ENCODE measurements at regions not wholly inside any gene's neighbourhood (a gene's known extent, or its start where the extent isn't known, plus 50 kb on each side); places are given as distances from the start of the nearest gene placed in this dataset.
A peak's percentile ranks its signal among the peaks of the same experiment; 100 is the strongest.

DNA sequence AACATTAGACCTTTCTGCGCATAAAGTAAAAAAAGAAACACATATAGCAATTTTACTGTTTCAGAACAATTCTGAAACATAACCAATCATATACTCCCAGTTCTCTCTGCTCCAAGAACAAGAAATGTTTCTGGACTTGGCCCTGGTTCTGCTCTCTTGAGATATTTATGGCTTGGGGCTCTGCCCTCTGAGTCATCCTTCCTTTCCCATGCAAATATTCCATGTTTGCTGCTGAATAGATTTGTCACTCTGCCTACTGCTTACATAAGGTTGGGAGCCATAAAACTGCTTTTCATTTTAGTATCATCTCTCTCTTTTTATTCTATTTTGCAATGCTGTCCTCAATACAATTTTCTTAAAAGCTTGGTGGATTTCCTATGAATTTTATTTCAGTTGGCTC lies 499.6 kb upstream of the ACVR2A start:
- H3K36me3 ChIP-seq (ENCODE audit: control insufficient read depth in 3 of 3, insufficient read depth in 2 of 3, low read depth in 1 of 3, low read length in 3 of 3), result no peaks in the 10 kb centered on the region
- H3K4me1 ChIP-seq (ENCODE audit: control insufficient read depth in 3 of 3, insufficient read depth in 2 of 3, low read depth in 1 of 3, low read length in 2 of 3), result no peaks in the 10 kb centered on the region
- 95 to 100% (median 97%) methylated on average over 1 of the region's 1 CpG for WGBS, 3 donors
- no peak overlapping the region for H3K4me3 ChIP-seq (ENCODE audit: low read depth in 1 of 3, low read length in 3 of 3)
- DNase-seq (peak in 1 of 2 donors; percentile 86), FAIRE-seq (no peak)
- no peaks in the 10 kb centered on the region for H3K27me3 ChIP-seq (ENCODE audit: control insufficient read depth in 3 of 3, insufficient read depth in 3 of 3, low read length in 3 of 3)
- peaks cover 0 to 14% of the 10 kb centered on the region in 2 donors for H3K9me3 ChIP-seq (ENCODE audit: control insufficient read depth in 2 of 2, insufficient read depth in 1 of 2, low read depth in 1 of 2, low read length in 1 of 2)
- H3K27ac ChIP-seq (ENCODE audit: low read depth in 1 of 3, low read length in 2 of 3), result no peak overlapping the region

DNA sequence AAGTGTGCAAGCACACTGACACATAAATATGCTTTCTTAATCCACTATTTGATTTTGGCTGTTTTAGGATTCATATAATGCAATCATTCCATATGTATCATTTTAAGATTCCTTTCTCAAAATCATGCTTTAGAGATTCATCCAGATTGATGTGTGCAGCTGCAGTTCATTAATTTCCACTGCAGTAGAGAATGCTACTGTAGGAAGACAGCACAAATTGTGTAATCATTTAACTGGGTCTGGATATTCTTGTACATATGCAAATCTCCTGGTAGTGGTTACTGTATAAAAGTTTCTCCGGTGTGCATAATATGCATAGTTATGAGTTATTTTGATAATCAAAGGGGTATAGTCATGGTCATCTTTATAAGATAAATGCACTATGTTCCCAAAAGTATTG lies 502.5 kb upstream of the ACVR2A start:
- Histone ChIP-seq H3K4me3 (ENCODE audit: low read depth in 1 of 3, low read length in 3 of 3) (no peak overlapping the region), H3K4me1 (ENCODE audit: control insufficient read depth in 3 of 3, insufficient read depth in 2 of 3, low read depth in 1 of 3, low read length in 2 of 3) (no peaks in the 10 kb centered on the region), H3K27ac (ENCODE audit: low read depth in 1 of 3, low read length in 2 of 3) (no peak overlapping the region), H3K36me3 (ENCODE audit: control insufficient read depth in 3 of 3, insufficient read depth in 2 of 3, low read depth in 1 of 3, low read length in 3 of 3) (no peaks in the 10 kb centered on the region), H3K9me3 (ENCODE audit: control insufficient read depth in 2 of 2, insufficient read depth in 1 of 2, low read depth in 1 of 2, low read length in 1 of 2) (peaks cover 0 to 14% of the 10 kb centered on the region in 2 donors), H3K27me3 (ENCODE audit: control insufficient read depth in 3 of 3, insufficient read depth in 3 of 3, low read length in 3 of 3) (no peaks in the 10 kb centered on the region)
- FAIRE-seq, result no peak
- no peak for DNase-seq
- WGBS, 3 donors, result 90 to 93% (median 91%) methylated on average over 1 of the region's 1 CpG

DNA sequence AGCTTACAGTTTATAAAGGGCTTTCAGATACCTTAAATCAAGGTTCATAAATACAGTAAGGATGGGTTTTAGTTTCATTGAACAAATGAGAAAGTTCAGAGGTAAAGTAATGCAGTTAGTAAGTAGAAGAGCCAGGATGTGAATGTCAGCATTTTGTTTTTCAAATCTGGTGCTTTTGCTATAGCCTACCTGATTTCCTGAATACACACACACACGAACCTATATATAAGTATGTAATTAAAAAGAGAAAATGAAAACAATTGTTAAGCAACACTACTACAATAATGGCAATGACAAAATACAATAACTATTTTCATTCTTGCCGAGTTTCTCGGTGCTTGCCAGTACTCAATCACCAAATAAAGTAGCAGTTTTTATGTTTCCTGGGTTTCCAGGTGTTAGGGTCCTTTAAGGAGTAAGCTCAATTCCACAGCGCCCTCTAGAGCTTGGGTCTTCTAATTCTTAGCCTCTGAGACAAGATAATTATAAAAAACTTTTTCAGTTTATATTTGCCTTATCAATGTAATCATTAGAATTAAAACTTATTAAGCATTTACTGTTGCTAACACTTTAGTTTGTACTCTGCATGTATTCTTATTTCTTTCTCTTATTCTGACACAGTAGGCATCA lies 512.9 kb upstream of the ACVR2A start:
- Histone ChIP-seq H3K4me3 (ENCODE audit: low read depth in 1 of 3, low read length in 3 of 3) (no peak overlapping the region), H3K27me3 (ENCODE audit: control insufficient read depth in 3 of 3, insufficient read depth in 3 of 3, low read length in 3 of 3) (no peaks in the 10 kb centered on the region), H3K9me3 (ENCODE audit: control insufficient read depth in 2 of 2, insufficient read depth in 1 of 2, low read depth in 1 of 2, low read length in 1 of 2) (no peaks in the 10 kb centered on the region), H3K4me1 (ENCODE audit: control insufficient read depth in 3 of 3, insufficient read depth in 2 of 3, low read depth in 1 of 3, low read length in 2 of 3) (no peaks in the 10 kb centered on the region), H3K36me3 (ENCODE audit: control insufficient read depth in 3 of 3, insufficient read depth in 2 of 3, low read depth in 1 of 3, low read length in 3 of 3) (no peaks in the 10 kb centered on the region), H3K27ac (ENCODE audit: low read depth in 1 of 3, low read length in 2 of 3) (no peak overlapping the region)
- DNase-seq, result peak; percentile 24 to 46
- 23 to 35% (median 33%) methylated on average over 4 of the region's 4 CpGs for WGBS, 3 donors
- FAIRE-seq, result no peak

DNA sequence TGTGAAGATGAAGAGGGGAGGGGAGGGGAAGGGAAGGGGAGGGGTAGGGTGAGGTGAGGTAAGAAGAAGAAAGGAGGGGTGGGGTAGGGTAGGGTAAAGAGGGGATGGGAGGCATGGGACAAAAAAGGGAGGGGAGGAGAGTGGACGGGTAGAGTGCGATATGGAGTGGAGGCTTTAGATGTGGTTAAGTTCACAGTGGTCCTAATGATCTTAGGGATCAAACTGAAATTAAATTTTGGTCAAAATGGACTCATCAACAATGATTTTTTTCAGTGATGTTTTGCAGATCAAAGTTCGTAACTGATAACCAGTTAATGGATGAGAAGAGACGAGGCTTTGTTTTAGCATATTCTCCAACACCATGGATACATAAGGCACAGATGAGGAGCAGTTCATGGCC lies 513.9 kb upstream of the ACVR2A start:
- Histone ChIP-seq H3K27me3 (ENCODE audit: control insufficient read depth in 3 of 3, insufficient read depth in 3 of 3, low read length in 3 of 3) (no peaks in the 10 kb centered on the region), H3K4me3 (ENCODE audit: low read depth in 1 of 3, low read length in 3 of 3) (no peak overlapping the region), H3K9me3 (ENCODE audit: control insufficient read depth in 2 of 2, insufficient read depth in 1 of 2, low read depth in 1 of 2, low read length in 1 of 2) (no peaks in the 10 kb centered on the region), H3K27ac (ENCODE audit: low read depth in 1 of 3, low read length in 2 of 3) (no peak overlapping the region), H3K4me1 (ENCODE audit: control insufficient read depth in 3 of 3, insufficient read depth in 2 of 3, low read depth in 1 of 3, low read length in 2 of 3) (no peaks in the 10 kb centered on the region), H3K36me3 (ENCODE audit: control insufficient read depth in 3 of 3, insufficient read depth in 2 of 3, low read depth in 1 of 3, low read length in 3 of 3) (no peaks in the 10 kb centered on the region)
- DNase-seq (no peak), FAIRE-seq (no peak)
- WGBS, 3 donors, result 82 to 88% (median 87%) methylated on average over 4 of the region's 4 CpGs

DNA sequence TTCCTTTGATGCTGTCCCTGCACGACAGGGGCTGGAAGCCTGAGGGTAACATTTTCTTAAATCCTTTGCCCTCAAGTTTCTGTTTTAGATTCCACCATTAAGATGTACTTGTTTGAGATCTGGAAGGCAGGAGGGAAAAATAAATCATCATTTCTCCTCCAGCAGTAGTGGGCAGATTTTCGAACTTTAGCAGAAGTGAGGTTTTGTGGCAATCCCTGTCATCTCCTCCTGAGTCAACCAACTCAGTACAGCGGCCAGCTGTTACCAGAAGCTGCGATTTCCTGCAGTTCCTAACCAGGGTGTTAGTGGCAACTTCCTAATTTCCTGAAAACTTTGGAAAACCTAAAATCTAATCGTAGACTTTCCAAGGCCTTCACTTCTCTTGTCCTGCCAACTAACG lies 517.2 kb upstream of the ACVR2A start:
- Histone ChIP-seq H3K27ac (ENCODE audit: low read depth in 1 of 3, low read length in 2 of 3) (no peak overlapping the region), H3K27me3 (ENCODE audit: control insufficient read depth in 3 of 3, insufficient read depth in 3 of 3, low read length in 3 of 3) (no peaks in the 10 kb centered on the region), H3K36me3 (ENCODE audit: control insufficient read depth in 3 of 3, insufficient read depth in 2 of 3, low read depth in 1 of 3, low read length in 3 of 3) (no peaks in the 10 kb centered on the region), H3K4me3 (ENCODE audit: low read depth in 1 of 3, low read length in 3 of 3) (no peak overlapping the region), H3K9me3 (ENCODE audit: control insufficient read depth in 2 of 2, insufficient read depth in 1 of 2, low read depth in 1 of 2, low read length in 1 of 2) (no peaks in the 10 kb centered on the region), H3K4me1 (ENCODE audit: control insufficient read depth in 3 of 3, insufficient read depth in 2 of 3, low read depth in 1 of 3, low read length in 2 of 3) (peaks cover 0 to 3% (median 0%) of the 10 kb centered on the region in 3 donors)
- DNase-seq, result no peak
- FAIRE-seq, result no peak
- 47 to 84% (median 64%) methylated on average over 6 of the region's 6 CpGs for WGBS, 3 donors

DNA sequence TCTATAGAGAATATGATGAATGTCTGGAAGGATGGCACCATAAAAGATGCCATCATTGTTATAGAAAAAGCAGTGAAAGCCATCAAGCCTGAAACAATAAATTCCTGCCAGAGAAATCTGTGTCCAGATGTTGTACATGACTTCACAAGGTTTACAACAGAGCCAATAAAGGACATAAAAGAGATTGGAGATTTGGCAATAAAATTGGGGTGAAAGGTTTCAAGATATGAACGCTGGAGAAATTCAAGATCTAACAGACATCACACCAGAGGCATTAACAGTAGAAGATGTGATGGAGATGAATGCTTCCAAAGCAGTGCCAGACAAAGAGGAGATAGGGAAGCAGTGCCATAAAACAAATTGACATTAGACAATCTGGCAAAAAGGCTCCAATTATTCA lies 518.8 kb upstream of the ACVR2A start:
- Histone ChIP-seq H3K27me3 (ENCODE audit: control insufficient read depth in 3 of 3, insufficient read depth in 3 of 3, low read length in 3 of 3) (no peaks in the 10 kb centered on the region), H3K4me3 (ENCODE audit: low read depth in 1 of 3, low read length in 3 of 3) (no peak overlapping the region), H3K27ac (ENCODE audit: low read depth in 1 of 3, low read length in 2 of 3) (no peak overlapping the region), H3K9me3 (ENCODE audit: control insufficient read depth in 2 of 2, insufficient read depth in 1 of 2, low read depth in 1 of 2, low read length in 1 of 2) (peaks cover 0 to 10% of the 10 kb centered on the region in 2 donors), H3K36me3 (ENCODE audit: control insufficient read depth in 3 of 3, insufficient read depth in 2 of 3, low read depth in 1 of 3, low read length in 3 of 3) (no peaks in the 10 kb centered on the region), H3K4me1 (ENCODE audit: control insufficient read depth in 3 of 3, insufficient read depth in 2 of 3, low read depth in 1 of 3, low read length in 2 of 3) (peaks cover 0 to 3% (median 0%) of the 10 kb centered on the region in 3 donors)
- FAIRE-seq (no peak), DNase-seq (peak; percentile 28 to 50)
- 3 to 50% (median 35%) methylated on average over 1 of the region's 1 CpG for WGBS, 3 donors

DNA sequence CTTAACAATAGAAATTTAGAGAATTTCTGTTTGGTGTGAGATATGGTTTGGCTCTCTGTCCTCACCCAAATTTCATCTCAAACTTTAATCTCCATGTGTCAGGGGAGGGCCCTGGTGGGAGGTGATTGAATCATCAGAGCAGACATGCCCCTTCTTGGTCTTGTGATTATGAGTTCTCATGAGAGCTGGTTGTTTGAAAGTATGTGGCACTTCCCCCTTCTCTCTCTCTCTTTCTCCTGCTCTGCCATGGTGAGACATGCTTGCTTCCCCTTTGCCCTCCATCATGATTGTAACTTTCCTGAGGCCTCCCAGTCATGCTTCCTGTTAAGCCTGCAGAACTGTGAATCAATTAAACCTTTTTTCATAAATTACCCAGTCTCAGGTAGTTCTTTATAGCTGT lies 524.7 kb upstream of the ACVR2A start:
- Histone ChIP-seq H3K36me3 (ENCODE audit: control insufficient read depth in 3 of 3, insufficient read depth in 2 of 3, low read depth in 1 of 3, low read length in 3 of 3) (no peaks in the 10 kb centered on the region), H3K27me3 (ENCODE audit: control insufficient read depth in 3 of 3, insufficient read depth in 3 of 3, low read length in 3 of 3) (no peaks in the 10 kb centered on the region), H3K4me3 (ENCODE audit: low read depth in 1 of 3, low read length in 3 of 3) (no peak overlapping the region), H3K9me3 (ENCODE audit: control insufficient read depth in 2 of 2, insufficient read depth in 1 of 2, low read depth in 1 of 2, low read length in 1 of 2) (peaks cover 0 to 35% of the 10 kb centered on the region in 2 donors), H3K27ac (ENCODE audit: low read depth in 1 of 3, low read length in 2 of 3) (no peak overlapping the region), H3K4me1 (ENCODE audit: control insufficient read depth in 3 of 3, insufficient read depth in 2 of 3, low read depth in 1 of 3, low read length in 2 of 3) (no peaks in the 10 kb centered on the region)
- DNase-seq (no peak), FAIRE-seq (no peak)

DNA sequence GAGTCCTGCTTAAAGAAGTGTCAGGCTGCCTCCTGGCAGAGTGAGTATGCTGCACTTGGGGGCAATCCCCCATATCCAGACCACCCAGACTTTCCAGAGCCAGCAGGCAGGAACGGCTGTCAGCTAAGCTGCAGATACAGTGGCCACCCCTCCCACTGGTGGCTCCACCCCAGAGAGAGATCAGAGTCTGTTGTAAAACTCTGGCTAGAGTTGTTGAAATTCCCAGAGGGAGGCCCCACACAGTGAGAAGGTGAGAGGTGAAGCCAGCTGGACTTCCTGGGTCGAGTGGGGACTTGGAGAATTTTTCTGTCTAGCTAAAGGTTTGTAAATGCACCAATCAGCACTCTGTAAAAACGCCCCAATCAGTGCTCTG lies 533.8 kb upstream of the ACVR2A start:
- H3K9me3 ChIP-seq (ENCODE audit: control insufficient read depth in 2 of 2, insufficient read depth in 1 of 2, low read depth in 1 of 2, low read length in 1 of 2), result no peaks in the 10 kb centered on the region
- no peaks in the 10 kb centered on the region for H3K27me3 ChIP-seq (ENCODE audit: control insufficient read depth in 3 of 3, insufficient read depth in 3 of 3, low read length in 3 of 3)
- WGBS, 3 donors, result 11 to 41% (median 12%) methylated on average over 3 of the region's 3 CpGs
- H3K27ac ChIP-seq (ENCODE audit: low read depth in 1 of 3, low read length in 2 of 3), result no peak overlapping the region
- DNase-seq (peak; percentile 51 to 79), FAIRE-seq (no peak)
- H3K36me3 ChIP-seq (ENCODE audit: control insufficient read depth in 3 of 3, insufficient read depth in 2 of 3, low read depth in 1 of 3, low read length in 3 of 3), result no peaks in the 10 kb centered on the region
- peaks cover 0 to 3% (median 0%) of the 10 kb centered on the region in 3 donors for H3K4me1 ChIP-seq (ENCODE audit: control insufficient read depth in 3 of 3, insufficient read depth in 2 of 3, low read depth in 1 of 3, low read length in 2 of 3)
- no peak overlapping the region for H3K4me3 ChIP-seq (ENCODE audit: low read depth in 1 of 3, low read length in 3 of 3)

DNA sequence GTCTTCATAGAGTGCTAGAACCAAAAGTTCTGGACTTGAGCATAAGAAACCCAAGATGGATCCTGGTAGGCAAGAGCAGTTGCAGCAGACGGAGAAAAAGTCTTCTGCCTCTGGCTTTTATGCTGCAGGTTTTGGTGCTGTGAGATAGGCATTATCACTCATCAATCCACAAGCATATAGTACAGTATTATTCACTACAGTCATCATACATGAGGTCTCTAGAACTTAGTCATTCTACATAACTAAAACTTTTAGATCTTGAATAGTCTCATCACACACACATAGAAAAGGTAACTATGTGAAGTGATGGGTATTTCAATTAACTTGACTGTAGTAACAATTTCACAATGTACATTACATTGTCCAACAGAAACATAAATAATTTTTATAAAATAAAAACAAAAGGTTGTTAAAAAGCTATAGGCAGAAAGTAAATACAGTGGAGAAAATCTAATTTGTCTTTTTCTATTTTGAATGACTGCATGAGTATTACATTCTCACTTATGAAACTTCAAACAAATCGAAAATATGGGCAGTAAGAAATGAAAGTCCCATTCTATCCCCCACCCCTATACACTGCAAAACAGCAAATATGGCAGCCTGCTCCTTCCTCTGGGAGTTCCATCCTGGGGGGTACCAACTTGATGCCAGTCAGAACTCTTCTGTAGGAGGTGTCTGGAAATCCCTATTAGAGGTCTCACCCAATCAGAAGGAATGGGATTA lies 534.3 kb upstream of the ACVR2A start:
- FAIRE-seq (no peak), DNase-seq (no peak)
- no peaks in the 10 kb centered on the region for H3K27me3 ChIP-seq (ENCODE audit: control insufficient read depth in 3 of 3, insufficient read depth in 3 of 3, low read length in 3 of 3)
- no peak overlapping the region for H3K4me3 ChIP-seq (ENCODE audit: low read depth in 1 of 3, low read length in 3 of 3)
- H3K36me3 ChIP-seq (ENCODE audit: control insufficient read depth in 3 of 3, insufficient read depth in 2 of 3, low read depth in 1 of 3, low read length in 3 of 3), result no peaks in the 10 kb centered on the region
- H3K9me3 ChIP-seq (ENCODE audit: control insufficient read depth in 2 of 2, insufficient read depth in 1 of 2, low read depth in 1 of 2, low read length in 1 of 2), result no peaks in the 10 kb centered on the region
- H3K4me1 ChIP-seq (ENCODE audit: control insufficient read depth in 3 of 3, insufficient read depth in 2 of 3, low read depth in 1 of 3, low read length in 2 of 3), result peaks cover 0 to 3% (median 0%) of the 10 kb centered on the region in 3 donors
- H3K27ac ChIP-seq (ENCODE audit: low read depth in 1 of 3, low read length in 2 of 3), result no peak overlapping the region
- 75 to 92% (median 91%) methylated on average over 2 of the region's 2 CpGs for WGBS, 3 donors
